Esophagus muscularis mucosa (tissue), 3 donors: ENCODE measurements at regions not wholly inside any gene's neighbourhood (a gene's known extent, or its start where the extent isn't known, plus 50 kb on each side); places are given as distances from the start of the nearest gene placed in this dataset.

Experiments
- EP300 ChIP-seq: sonication (generic); formaldehyde crosslinking; IDR thresholded peaks from one replicate; pipeline ENCODE4 v1.6.1; 2017; ENCODE audit warnings: antibody characterized with exemption
- TF ChIP-seq, protein P1 (sequence below), 3 experiments: fragments of 200-600 bp in 2 of 3; fragments of 450-650 bp in 1 of 3; sonication (generic) in 2 of 3; IDR thresholded peaks; one replicate each; pipeline ENCODE4 v1.5.1; 2017 to 2019; ENCODE audit warnings: antibody characterized with exemption in 3 of 3, mild to moderate bottlenecking in 2 of 3, moderate library complexity in 1 of 3

DNA sequence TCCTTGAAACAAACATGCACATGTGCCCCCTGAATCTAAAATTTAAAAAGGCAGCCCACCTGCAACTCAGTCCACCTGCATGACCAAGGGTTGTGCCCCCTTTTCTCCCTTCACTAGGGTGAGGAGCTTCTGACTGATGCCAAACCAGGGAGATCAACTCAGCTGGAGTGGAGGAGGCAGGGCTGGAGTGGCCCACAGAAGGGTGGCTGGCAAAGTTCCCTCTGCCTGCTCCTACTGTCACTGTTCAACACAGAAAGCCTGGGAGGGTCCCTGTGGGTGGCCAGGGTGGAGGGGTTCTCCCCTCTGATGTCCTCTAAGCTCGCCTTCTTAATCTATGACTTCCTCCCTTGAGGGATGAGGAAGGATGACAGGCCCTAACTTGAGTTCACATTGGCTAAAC is 55.7 kb upstream of the ANTXRL start:
- TF ChIP-seq, protein P1, sequence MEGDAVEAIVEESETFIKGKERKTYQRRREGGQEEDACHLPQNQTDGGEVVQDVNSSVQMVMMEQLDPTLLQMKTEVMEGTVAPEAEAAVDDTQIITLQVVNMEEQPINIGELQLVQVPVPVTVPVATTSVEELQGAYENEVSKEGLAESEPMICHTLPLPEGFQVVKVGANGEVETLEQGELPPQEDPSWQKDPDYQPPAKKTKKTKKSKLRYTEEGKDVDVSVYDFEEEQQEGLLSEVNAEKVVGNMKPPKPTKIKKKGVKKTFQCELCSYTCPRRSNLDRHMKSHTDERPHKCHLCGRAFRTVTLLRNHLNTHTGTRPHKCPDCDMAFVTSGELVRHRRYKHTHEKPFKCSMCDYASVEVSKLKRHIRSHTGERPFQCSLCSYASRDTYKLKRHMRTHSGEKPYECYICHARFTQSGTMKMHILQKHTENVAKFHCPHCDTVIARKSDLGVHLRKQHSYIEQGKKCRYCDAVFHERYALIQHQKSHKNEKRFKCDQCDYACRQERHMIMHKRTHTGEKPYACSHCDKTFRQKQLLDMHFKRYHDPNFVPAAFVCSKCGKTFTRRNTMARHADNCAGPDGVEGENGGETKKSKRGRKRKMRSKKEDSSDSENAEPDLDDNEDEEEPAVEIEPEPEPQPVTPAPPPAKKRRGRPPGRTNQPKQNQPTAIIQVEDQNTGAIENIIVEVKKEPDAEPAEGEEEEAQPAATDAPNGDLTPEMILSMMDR (IDR thresholded peaks at IDR 0.05), result no peak
- no peak for TF ChIP-seq EP300
